GM12892 (cell line): ENCODE measurements at regions not wholly inside any gene's neighbourhood (a gene's known extent, or its start where the extent isn't known, plus 50 kb on each side); places are given as distances from the start of the nearest gene placed in this dataset.

ENCODE experiments used
- POLR2A ChIP-seq: IDR thresholded peaks from 2 replicates; pipeline ENCODE4 v1.6.1; 2011; ENCODE audit warnings: low read depth, low read length, control low read depth
- TAF1 ChIP-seq: IDR thresholded peaks from 2 replicates; pipeline ENCODE4 v1.6.1; 2011; ENCODE audit warnings: low read depth, mild to moderate bottlenecking, control low read depth, low read length, borderline replicate concordance

- TF ChIP-seq POLR2A, result no peak
- no peak for TF ChIP-seq TAF1
These were observed 488.9 kb upstream of the FAT1 start for GRCh38 chr4:187212446-187213080.
